Epithelial cell of esophagus (primary cell): ENCODE measurements at regions not wholly inside any gene's neighbourhood (a gene's known extent, or its start where the extent isn't known, plus 50 kb on each side); places are given as distances from the start of the nearest gene placed in this dataset.

ENCODE experiments used
- DNase-seq: peaks from one replicate; pipeline ENCODE4 v3.0.0; 2010; ENCODE audit warnings: low read depth
- H3K4me3 ChIP-seq: 2 replicates; pipeline ENCODE4 v1.5.1; 2011; ENCODE audit warnings: mild to moderate bottlenecking, low read length, control low read depth
- CTCF ChIP-seq: IDR thresholded peaks from 2 replicates; pipeline ENCODE4 v1.5.1; 2011; ENCODE audit warnings: low read depth, mild to moderate bottlenecking, low read length, control low read depth, inconsistent platforms; ENCODE audit not compliant: insufficient read depth; ENCODE audit errors: missing control alignments

GRCh38 chr2:161036926-161037325 is 123.3 kb upstream of the TANK start:
- TF ChIP-seq CTCF = no peak
- H3K4me3 ChIP-seq = no peak overlapping the region
- no peak for DNase-seq

GRCh38 chr2:161039071-161039470 is 121.2 kb upstream of the TANK start:
- DNase-seq = no peak
- no peak overlapping the region for H3K4me3 ChIP-seq
- TF ChIP-seq CTCF = no peak

GRCh38 chr2:161041356-161041755 is 118.9 kb upstream of the TANK start:
- no peak for TF ChIP-seq CTCF
- H3K4me3 ChIP-seq = no peak overlapping the region
- DNase-seq = no peak

- DNase-seq = no peak
- no peak for TF ChIP-seq CTCF
- H3K4me3 ChIP-seq = no peak overlapping the region
These were observed 117.1 kb upstream of the TANK start for GRCh38 chr2:161042990-161043625.

- no peak for DNase-seq
- no peak overlapping the region for H3K4me3 ChIP-seq
- no peak for TF ChIP-seq CTCF
These were observed 115.9 kb upstream of the TANK start for GRCh38 chr2:161044095-161044865.

GRCh38 chr2:161044921-161045320 is 115.3 kb upstream of the TANK start:
- TF ChIP-seq CTCF = no peak
- no peak for DNase-seq
- H3K4me3 ChIP-seq = no peak overlapping the region

GRCh38 chr2:161045726-161046125 is 114.5 kb upstream of the TANK start:
- no peak overlapping the region for H3K4me3 ChIP-seq
- TF ChIP-seq CTCF = no peak
- DNase-seq = no peak
